Esophagus muscularis mucosa (tissue), 4 donors: ENCODE measurements at regions not wholly inside any gene's neighbourhood (a gene's known extent, or its start where the extent isn't known, plus 50 kb on each side); places are given as distances from the start of the nearest gene placed in this dataset.

Experiments
- DNase-seq: peaks from one replicate; pipeline ENCODE4 v3.0.0-alpha.2; 2017; ENCODE audit errors: extremely low spot score
- H3K27ac ChIP-seq, 4 donors: fragments of 200-600 bp; sonication (generic); replicated peaks in 1 of 4; 1 replicate in 3 of 4; 2 replicates in 1 of 4; pipeline ENCODE4 v1.5.1; 2016 to 2019; ENCODE audit warnings: mild to moderate bottlenecking in 1 of 4
- H3K27me3 ChIP-seq, 4 donors: fragments of 200-600 bp; sonication (generic); one replicate each; pipeline versions ENCODE4 v1.5.1 to v1.6.0; 2016 to 2019
- H3K36me3 ChIP-seq, 4 donors: fragments of 200-600 bp; sonication (generic); one replicate each; pipeline ENCODE4 v1.5.1; 2016 to 2019
- H3K4me1 ChIP-seq, 4 donors: fragments of 200-600 bp; sonication (generic); one replicate each; pipeline ENCODE4 v1.5.1; 2016 to 2019
- H3K4me3 ChIP-seq, 4 donors: fragments of 200-600 bp; sonication (generic); 1 replicate in 2 of 4; 2 replicates in 2 of 4; pipeline ENCODE4 v1.5.1; 2016 to 2019; ENCODE audit warnings: mild to moderate bottlenecking in 4 of 4, moderate library complexity in 1 of 4
- H3K9me3 ChIP-seq, 4 donors: fragments of 200-600 bp; sonication (generic); 1 replicate in 3 of 4; 2 replicates in 1 of 4; pipeline ENCODE4 v1.5.1; 2016 to 2019
- CTCF ChIP-seq, 3 experiments: fragments of 200-600 bp in 2 of 3; fragments of 450-650 bp in 1 of 3; sonication (generic) in 2 of 3; IDR thresholded peaks; one replicate each; pipeline ENCODE4 v1.5.1; 2017 to 2019; ENCODE audit warnings: antibody characterized with exemption in 3 of 3, mild to moderate bottlenecking in 2 of 3, moderate library complexity in 1 of 3
- EP300 ChIP-seq: sonication (generic); formaldehyde crosslinking; IDR thresholded peaks from one replicate; pipeline ENCODE4 v1.6.1; 2017; ENCODE audit warnings: antibody characterized with exemption
- POLR2A ChIP-seq: fragments of 450-650 bp; IDR thresholded peaks from one replicate; pipeline ENCODE4 v1.6.1; 2017; ENCODE audit warnings: antibody characterized with exemption, moderate library complexity, mild to moderate bottlenecking, low read depth
- POLR2AphosphoS5 ChIP-seq, 2 donors: sonication (generic); formaldehyde crosslinking; IDR thresholded peaks; one replicate each; pipeline ENCODE4 v1.6.1; 2017; ENCODE audit warnings: antibody characterized with exemption in 2 of 2
- WGBS: methylation state at CpG from one replicate; pipeline ENCODE4 v1.1.5; 2018; 5-methylcytosine and 5-hydroxymethylcytosine counted together
- intact Hi-C: fragments of 100-400 bp; cut with DNase I; formaldehyde crosslinking; loops from one replicate; pipeline ENCODE4 v1.15.1; 2023

DNA sequence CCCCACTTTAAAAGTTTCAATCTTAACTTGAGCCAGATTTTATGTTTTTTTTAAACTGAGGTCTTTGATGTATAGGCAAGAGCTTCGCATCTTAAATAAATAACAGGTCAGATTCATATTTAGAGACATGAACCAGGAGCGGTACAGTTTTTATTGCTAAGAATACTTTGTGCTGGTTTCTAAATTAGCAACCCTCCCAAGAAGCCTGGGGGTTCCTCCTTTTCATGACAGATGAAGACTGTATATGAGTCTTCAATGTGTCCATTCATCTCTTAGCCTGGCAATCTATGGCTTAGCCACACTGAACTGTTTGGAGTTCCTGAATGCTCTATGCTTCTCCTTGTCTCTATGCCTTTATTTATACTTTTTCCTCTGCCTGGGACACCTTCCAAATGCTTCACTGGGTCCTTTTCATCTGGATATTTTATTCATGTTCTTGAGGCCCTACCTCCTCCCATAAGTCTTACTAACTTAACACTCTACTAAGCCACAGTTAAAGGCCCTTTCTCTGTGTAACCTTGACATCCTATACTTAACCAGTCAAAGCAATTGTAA, 338.6 kb downstream of the INSC start:
- H3K9me3 ChIP-seq = no peaks in the 10 kb centered on the region
- no peaks in the 10 kb centered on the region for H3K27me3 ChIP-seq
- no peak overlapping the region for H3K4me3 ChIP-seq
- no peaks in the 10 kb centered on the region for H3K36me3 ChIP-seq
- no peak overlapping the region for H3K27ac ChIP-seq
- 64% methylated on average over 2 of the region's 2 CpGs for WGBS
- H3K4me1 ChIP-seq = no peaks in the 10 kb centered on the region
- intact Hi-C loops = no loop called here
- DNase-seq = peak; percentile 19
- TF ChIP-seq POLR2AphosphoS5 (IDR thresholded peaks at IDR 0.05) = no peak
- TF ChIP-seq POLR2A = no peak
- TF ChIP-seq CTCF (IDR thresholded peaks at IDR 0.05) = no peak
- TF ChIP-seq EP300 = no peak

DNA sequence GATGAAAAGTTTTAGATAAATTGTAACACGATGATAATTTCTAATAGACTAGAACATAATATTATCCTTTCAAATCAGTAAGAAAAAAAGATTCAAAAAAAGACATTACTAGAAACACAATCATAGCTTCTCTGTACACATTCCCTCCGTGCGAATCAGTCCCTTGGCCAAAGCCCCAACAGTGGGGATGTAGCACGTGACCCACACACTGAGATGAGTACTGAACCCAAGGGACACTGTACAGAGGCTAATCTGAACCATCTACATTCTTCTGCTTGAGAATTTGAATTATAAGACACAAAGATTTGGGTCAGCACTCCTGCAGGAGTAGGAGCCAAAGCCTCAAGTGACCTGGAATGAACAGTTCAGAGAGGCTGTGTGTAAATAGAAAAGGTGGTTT, 353.7 kb downstream of the INSC start:
- peak; percentile 72 for DNase-seq
- TF ChIP-seq POLR2A (no peak), CTCF (IDR thresholded peaks at IDR 0.05) (no peak), EP300 (no peak), POLR2AphosphoS5 (IDR thresholded peaks at IDR 0.05) (no peak)
- Histone ChIP-seq H3K27me3 (no peaks in the 10 kb centered on the region), H3K9me3 (no peaks in the 10 kb centered on the region), H3K36me3 (no peaks in the 10 kb centered on the region), H3K4me1 (no peaks in the 10 kb centered on the region), H3K4me3 (no peak overlapping the region), H3K27ac (no peak overlapping the region)
- WGBS = 73% methylated on average over 4 of the region's 4 CpGs
- intact Hi-C loops = no loop called here

DNA sequence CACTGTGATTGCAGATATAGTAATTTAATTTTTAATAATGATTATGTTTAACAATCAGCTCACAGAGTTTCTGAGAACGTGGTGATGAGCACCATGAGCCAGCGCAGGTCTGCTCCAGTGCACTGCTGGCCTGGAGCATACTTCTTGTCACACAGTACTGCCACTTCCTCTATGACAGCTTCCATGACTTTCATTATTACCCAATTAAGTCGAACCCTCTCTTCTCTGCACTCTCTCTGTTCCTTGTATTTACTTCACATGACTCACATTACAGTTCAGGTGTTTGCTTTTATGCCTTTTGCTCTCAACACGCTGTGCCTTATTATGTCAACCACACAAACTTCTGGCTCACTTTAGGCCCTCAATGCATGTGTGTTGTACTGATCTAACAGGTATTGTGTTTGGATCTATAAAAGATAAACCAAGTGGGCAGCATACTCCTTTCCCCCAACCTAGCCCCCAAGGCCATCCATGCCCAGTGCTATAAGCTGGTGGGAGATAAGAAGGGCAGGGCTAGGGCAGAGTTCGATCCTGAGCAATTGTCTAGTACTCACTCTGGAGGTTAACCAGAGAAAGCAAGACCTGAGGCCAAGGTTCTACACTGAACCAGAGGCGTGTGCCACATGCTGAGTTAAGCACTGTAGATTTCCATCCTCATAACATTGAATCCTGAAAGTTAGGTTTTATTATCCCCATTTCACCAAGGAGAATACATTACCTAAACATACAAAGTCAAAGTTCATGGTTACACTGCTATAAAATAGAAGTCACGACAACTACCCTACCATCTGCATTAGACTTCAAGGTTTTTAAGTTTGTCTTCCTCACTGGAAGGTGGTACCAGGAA, 356.5 kb downstream of the INSC start:
- peak; percentile 62 for DNase-seq
- intact Hi-C loops = no loop called here
- TF ChIP-seq POLR2AphosphoS5 (IDR thresholded peaks at IDR 0.05) (no peak), CTCF (IDR thresholded peaks at IDR 0.05) (no peak), EP300 (no peak), POLR2A (no peak)
- WGBS = 86% methylated on average over 7 of the region's 7 CpGs
- H3K36me3 ChIP-seq = no peaks in the 10 kb centered on the region
- H3K4me1 ChIP-seq = no peaks in the 10 kb centered on the region
- H3K4me3 ChIP-seq = no peak overlapping the region
- no peak overlapping the region for H3K27ac ChIP-seq
- no peaks in the 10 kb centered on the region for H3K9me3 ChIP-seq
- H3K27me3 ChIP-seq = no peaks in the 10 kb centered on the region

GRCh38 chr11:15471895-15472799, 357.4 kb downstream of the INSC start:
- 38% methylated on average over 9 of the region's 9 CpGs for WGBS
- TF ChIP-seq EP300 (no peak), POLR2AphosphoS5 (IDR thresholded peaks at IDR 0.05) (no peak), POLR2A (no peak), CTCF (IDR thresholded peaks at IDR 0.05) (no peak)

More at GRCh38 chr11:15471895-15472799, 357.4 kb downstream of the INSC start:
- H3K27ac ChIP-seq = no peak overlapping the region
- intact Hi-C loops = no loop called here
- no peaks in the 10 kb centered on the region for H3K9me3 ChIP-seq
- H3K27me3 ChIP-seq = no peaks in the 10 kb centered on the region
- H3K4me3 ChIP-seq = no peak overlapping the region
- peak; percentile 79 for DNase-seq
- H3K36me3 ChIP-seq = no peaks in the 10 kb centered on the region
- H3K4me1 ChIP-seq = no peaks in the 10 kb centered on the region
